HepG2 (cell line): ENCODE measurements at regions not wholly inside any gene's neighbourhood (a gene's known extent, or its start where the extent isn't known, plus 50 kb on each side); places are given as distances from the start of the nearest gene placed in this dataset.

Experiments used
- ATAC-seq: fragments of 200-7000 bp; cut with Tn5 transposase; 3 replicates; pipeline ENCODE4 v1.9.1; 2020; ENCODE audit warnings: mild to moderate bottlenecking, moderate library complexity
- BruUV-seq: library from RNA; stranded (reverse); fragments of 400-500 nt; replicated peaks from 2 replicates; lab custom pipeline; 2021; lab: Mats Ljungman, UMichigan
- CTCF ChIA-PET: fragments of 300-600 bp; formaldehyde crosslinking; extraction: SDS; loops from one replicate; lab custom pipeline; 2021; ENCODE audit warnings: low total read pairs, inconsistent platforms, low intra/inter-chr PET ratio; lab: Yijun Ruan, JAX
- POLR2A ChIA-PET: fragments of 350-600 bp; sonication (Branson Sonifier 250); formaldehyde crosslinking; loops from one replicate; lab custom pipeline; 2020; ENCODE audit warnings: antibody characterized with exemption, inconsistent platforms; lab: Yijun Ruan, JAX
- DNase-seq: peaks from one replicate; pipeline ENCODE4 v3.0.0-alpha.2; 2015; ENCODE audit warnings: low spot score
- FAIRE-seq: peaks from 3 replicates; lab custom pipeline; 2011; peaks lifted over from hg19 to GRCh38; lab: Jason Lieb, UNC
- H2AFZ ChIP-seq: one replicate; pipeline ENCODE4 v1.6.1; 2011; ENCODE audit warnings: low read length, inconsistent platforms
- H3K27ac ChIP-seq: fragments of 300-600 bp; 3 replicates; pipeline ENCODE4 v1.8.0; 2011; ENCODE audit warnings: mixed run types, mild to moderate bottlenecking, mixed read lengths, low read length, inconsistent platforms; ENCODE audit not compliant: insufficient read depth; ENCODE audit errors: extremely low read length
- H3K27me3 ChIP-seq, 2 experiments: fragments of 200-600 bp in 1 of 2; 2 replicates in 1 of 2; 3 replicates in 1 of 2; pipeline versions ENCODE4 v1.6.0 to v1.8.0; 2011; ENCODE audit warnings: low read length in 2 of 2, mild to moderate bottlenecking in 2 of 2, moderate library complexity in 2 of 2, inconsistent platforms in 1 of 2; ENCODE audit not compliant: insufficient read depth in 2 of 2, control insufficient read depth in 1 of 2
- H3K36me3 ChIP-seq, 2 experiments: fragments of 200-600 bp in 1 of 2; replicated peaks in 1 of 2; 2 replicates in 1 of 2; 3 replicates in 1 of 2; pipeline versions ENCODE4 v1.5.1 to v1.8.0; 2011; ENCODE audit warnings: low read length in 2 of 2, inconsistent platforms in 1 of 2; ENCODE audit not compliant: insufficient read depth in 2 of 2, control insufficient read depth in 1 of 2
- H3K4me1 ChIP-seq: 2 replicates; pipeline ENCODE4 v1.5.1; 2012; ENCODE audit warnings: low read length, inconsistent platforms; ENCODE audit not compliant: insufficient read depth
- H3K4me2 ChIP-seq: 2 replicates; pipeline ENCODE4 v1.6.0; 2011; ENCODE audit warnings: low read depth, low read length, inconsistent platforms
- H3K4me3 ChIP-seq, 3 experiments: fragments of 200-600 bp in 1 of 3; sonication (generic), shearing (Covaris generic) in 1 of 3; replicated peaks in 1 of 3; 2 replicates each; pipeline ENCODE4 v1.5.1; 2011 to 2016; ENCODE audit warnings: low read length in 3 of 3, inconsistent platforms in 2 of 3, low read depth in 2 of 3, mild to moderate bottlenecking in 2 of 3, control low read depth in 1 of 3, mixed read lengths in 1 of 3; ENCODE audit not compliant: insufficient read depth in 1 of 3
- H3K79me2 ChIP-seq: one replicate; pipeline ENCODE4 v1.6.1; 2011; ENCODE audit warnings: low read length, inconsistent platforms; ENCODE audit not compliant: insufficient read depth
- H3K9ac ChIP-seq: 2 replicates; pipeline ENCODE4 v1.6.0; 2011; ENCODE audit warnings: mild to moderate bottlenecking, low read depth, low read length, inconsistent platforms; ENCODE audit not compliant: insufficient read depth
- H3K9me3 ChIP-seq: 2 replicates; pipeline ENCODE4 v1.5.1; 2012; ENCODE audit warnings: mild to moderate bottlenecking, low read length
- H4K20me1 ChIP-seq: 2 replicates; pipeline ENCODE4 v1.6.0; 2011; ENCODE audit warnings: inconsistent platforms, mild to moderate bottlenecking, low read length, moderate library complexity; ENCODE audit not compliant: insufficient read depth
- ARID5B ChIP-seq: IDR thresholded peaks from 2 replicates; pipeline ENCODE4 v1.4.0; 2020; ENCODE audit warnings: mild to moderate bottlenecking, missing genetic modification reagents
- CREBL2 ChIP-seq: sonication (generic); formaldehyde crosslinking; IDR thresholded peaks from 2 replicates; pipeline ENCODE4 v1.8.1; 2023; ENCODE audit warnings: missing genetic modification reagents, mild to moderate bottlenecking, borderline replicate concordance
- ELF3 ChIP-seq: IDR thresholded peaks from 2 replicates; pipeline ENCODE4 v1.6.1; 2016; ENCODE audit warnings: missing genetic modification reagents, missing compliant biosample characterization
- FOXA3 ChIP-seq: IDR thresholded peaks from 2 replicates; pipeline ENCODE4 v1.6.1; 2016; ENCODE audit warnings: missing genetic modification reagents, missing compliant biosample characterization
- FOXP1 ChIP-seq, 2 experiments: fragments of 450-650 bp in 1 of 2; IDR thresholded peaks; 2 replicates each; pipeline ENCODE4 v1.6.1; 2017 to 2018; ENCODE audit warnings: antibody characterized with exemption in 1 of 2
- GATAD2A ChIP-seq: IDR thresholded peaks from 2 replicates; pipeline ENCODE4 v1.6.1; 2016
- HNF4A ChIP-seq: sonication (generic); formaldehyde crosslinking; IDR thresholded peaks from 2 replicates; pipeline ENCODE4 v1.4.0; 2020; ENCODE audit warnings: missing genetic modification reagents
- MAFF ChIP-seq: IDR thresholded peaks from 2 replicates; pipeline ENCODE4 v1.6.1; 2011; ENCODE audit warnings: low read depth, low read length, improper control_type of control experiment
- MAFK ChIP-seq, 2 experiments: IDR thresholded peaks in 1 of 2; conservative IDR thresholded peaks in 1 of 2; 2 replicates each; pipeline ENCODE4 v1.6.1; 2011; ENCODE audit warnings: improper control_type of control experiment in 2 of 2, low read length in 2 of 2
- MATR3 ChIP-seq: sonication (generic); formaldehyde crosslinking; IDR thresholded peaks from 2 replicates; pipeline ENCODE4 v1.4.0; 2020; ENCODE audit warnings: missing genetic modification reagents
- NFE2 ChIP-seq: sonication (generic); formaldehyde crosslinking; IDR thresholded peaks from 2 replicates; pipeline ENCODE4 v1.4.0; 2020; ENCODE audit warnings: missing genetic modification reagents
- NKX3-1 ChIP-seq: sonication (generic); formaldehyde crosslinking; IDR thresholded peaks from 2 replicates; pipeline ENCODE4 v1.5.0; 2020; ENCODE audit warnings: missing genetic modification reagents
- PAXIP1 ChIP-seq: sonication (generic); formaldehyde crosslinking; conservative IDR thresholded peaks from 2 replicates; pipeline ENCODE4 v1.4.0; 2020; ENCODE audit warnings: mild to moderate bottlenecking, missing genetic modification reagents, moderate library complexity
- PPARG ChIP-seq: conservative IDR thresholded peaks from 2 replicates; pipeline ENCODE4 v1.6.1; 2016; ENCODE audit warnings: missing biosample characterization, missing genetic modification reagents
- RXRB ChIP-seq: IDR thresholded peaks from 2 replicates; pipeline ENCODE4 v1.6.1; 2016; ENCODE audit warnings: borderline replicate concordance, missing genetic modification reagents, missing compliant biosample characterization
- SOX13 ChIP-seq, 3 experiments: fragments of 450-650 bp in 1 of 3; sonication (generic) in 1 of 3; formaldehyde crosslinking in 1 of 3; IDR thresholded peaks in 2 of 3; conservative IDR thresholded peaks in 1 of 3; 2 replicates each; pipeline versions ENCODE4 v1.5.0 to v1.6.1; 2016 to 2020; ENCODE audit warnings: antibody characterized with exemption in 1 of 3, mild to moderate bottlenecking in 1 of 3, missing compliant biosample characterization in 1 of 3, missing genetic modification reagents in 1 of 3, moderate library complexity in 1 of 3
- TCF12 ChIP-seq, 2 experiments: fragments of 450-650 bp in 1 of 2; sonication (generic) in 1 of 2; formaldehyde crosslinking in 1 of 2; IDR thresholded peaks; 2 replicates each; pipeline versions ENCODE4 v1.6.1 to v1.8.0; 2017 to 2022; ENCODE audit warnings: antibody characterized with exemption in 1 of 2, mild to moderate bottlenecking in 1 of 2, missing genetic modification reagents in 1 of 2, moderate library complexity in 1 of 2
- ZFP36L2 ChIP-seq: sonication (generic); formaldehyde crosslinking; IDR thresholded peaks from 2 replicates; pipeline ENCODE4 v1.4.0; 2020; ENCODE audit warnings: missing genetic modification reagents
- whole genome bisulfite sequencing: methylation state at CpG from one replicate; pipeline ENCODE4 v1.1.6; 2017; ENCODE audit warnings: low lambda C conversion rate; 5-methylcytosine and 5-hydroxymethylcytosine counted together
- in situ Hi-C: cut with HindIII; loops from 2 replicates; pipeline ENCODE4 v1.10.0; 2017; ENCODE audit warnings: low pct_unique_long_range_greater_than_20kb; ENCODE audit not compliant: extremely low pct_ligation_motif_present
- intact Hi-C: fragments of 100-400 bp; cut with micrococcal nuclease; formaldehyde crosslinking; loops from one replicate; pipeline ENCODE4 v1.10.0; 2022; ENCODE audit not compliant: unreplicated experiment

- H2AFZ ChIP-seq, result no peak overlapping the region
- BruUV-seq, result no TSS peak
- H3K4me3 ChIP-seq, result no peak overlapping the region
- DNase-seq (peak; percentile 51), ATAC-seq (peak; percentile 60), FAIRE-seq (peak; percentile 40)
- peaks cover 33% of the 10 kb centered on the region for H3K4me1 ChIP-seq
- WGBS, result 0% methylated on average over 3 of the region's 3 CpGs
- H3K27ac ChIP-seq, result peak overlapping the region; percentile 21
- H3K27me3 ChIP-seq, result peaks cover 6 to 55% of the 10 kb centered on the region in 2 experiments
- no peak overlapping the region for H3K9ac ChIP-seq
- H3K79me2 ChIP-seq, result no peaks in the 10 kb centered on the region
- in situ Hi-C loops, result no loop called here
- intact Hi-C loops, result no loop called here
- no peaks in the 10 kb centered on the region for H3K36me3 ChIP-seq
- H3K4me2 ChIP-seq, result 0 out of 2 replicates have a peak overlapping the region, but pooled peaks have one; percentile 25
- CTCF ChIA-PET, result no interaction called here
- POLR2A ChIA-PET, result no interaction called here
- no peaks in the 10 kb centered on the region for H4K20me1 ChIP-seq
- H3K9me3 ChIP-seq, result no peaks in the 10 kb centered on the region
- TF ChIP-seq TCF12 (IDR thresholded peaks at IDR 0.05), result no peak
- TF ChIP-seq TCF12 (CRISPR knock-in tag; IDR thresholded peaks at IDR 0.05), result no peak
- TF ChIP-seq MAFK (conservative IDR thresholded peaks at IDR 0.05 in 1 of 2, IDR thresholded peaks at IDR 0.05 in 1 of 2; ENCODE audit: low read length in 2 of 2), result peak; percentile 29 to 34; a peak in 3 of 4 replicates
- no peak for TF ChIP-seq NKX3-1 (CRISPR knock-in tag)
- TF ChIP-seq PPARG (CRISPR knock-in tag), result peak; percentile 86
- TF ChIP-seq ZFP36L2, result no peak
- TF ChIP-seq NFE2, result no peak
- TF ChIP-seq ELF3 (CRISPR knock-in tag), result 0 out of 2 replicates have a peak, but pooled peaks have one; percentile 30
- 0 out of 2 replicates have a peak, but pooled peaks have one; percentile 15 for TF ChIP-seq FOXA3 (CRISPR knock-in tag)
- 0 out of 2 replicates have a peak, but pooled peaks have one; percentile 21 for TF ChIP-seq GATAD2A
- peak; percentile 31; the same call in 1 of the 2 replicates for TF ChIP-seq ARID5B (CRISPR knock-in tag)
- TF ChIP-seq MATR3, result no peak
- no peak for TF ChIP-seq CREBL2
- TF ChIP-seq RXRB (CRISPR knock-in tag), result peak; percentile 35; the same call in 1 of the 2 replicates
- TF ChIP-seq PAXIP1, result peak; percentile 56; the same call in 1 of the 2 replicates
- 0 out of 2 replicates have a peak, but pooled peaks have one; percentile 42 for TF ChIP-seq HNF4A (CRISPR knock-in tag)
- TF ChIP-seq MAFF, result peak; percentile 28; the same call in 1 of the 2 replicates
- no peak for TF ChIP-seq SOX13 (IDR thresholded peaks at IDR 0.05)
- peak in 1 of 2 experiments; percentile 13; a peak in 1 of 4 replicates for TF ChIP-seq SOX13 (CRISPR knock-in tag; conservative IDR thresholded peaks at IDR 0.05 in 1 of 2, IDR thresholded peaks at IDR 0.05 in 1 of 2)
- TF ChIP-seq FOXP1 (IDR thresholded peaks at IDR 0.05), result no peak
- peak; percentile 7; the same call in 1 of the 2 replicates for TF ChIP-seq FOXP1 (CRISPR knock-in tag; IDR thresholded peaks at IDR 0.05)
Observed at GRCh38 chr13:111406636-111407035, 86.2 kb downstream of the TEX29 start.
